NCI-H1105 (cell line): ENCODE measurements at regions not wholly inside any gene's neighbourhood (a gene's known extent, or its start where the extent isn't known, plus 50 kb on each side); places are given as distances from the start of the nearest gene placed in this dataset.

Source experiments
- DNase-seq: peaks from one replicate; lab custom pipeline; 2025; lab: John Stamatoyannopoulos, UW

DNA sequence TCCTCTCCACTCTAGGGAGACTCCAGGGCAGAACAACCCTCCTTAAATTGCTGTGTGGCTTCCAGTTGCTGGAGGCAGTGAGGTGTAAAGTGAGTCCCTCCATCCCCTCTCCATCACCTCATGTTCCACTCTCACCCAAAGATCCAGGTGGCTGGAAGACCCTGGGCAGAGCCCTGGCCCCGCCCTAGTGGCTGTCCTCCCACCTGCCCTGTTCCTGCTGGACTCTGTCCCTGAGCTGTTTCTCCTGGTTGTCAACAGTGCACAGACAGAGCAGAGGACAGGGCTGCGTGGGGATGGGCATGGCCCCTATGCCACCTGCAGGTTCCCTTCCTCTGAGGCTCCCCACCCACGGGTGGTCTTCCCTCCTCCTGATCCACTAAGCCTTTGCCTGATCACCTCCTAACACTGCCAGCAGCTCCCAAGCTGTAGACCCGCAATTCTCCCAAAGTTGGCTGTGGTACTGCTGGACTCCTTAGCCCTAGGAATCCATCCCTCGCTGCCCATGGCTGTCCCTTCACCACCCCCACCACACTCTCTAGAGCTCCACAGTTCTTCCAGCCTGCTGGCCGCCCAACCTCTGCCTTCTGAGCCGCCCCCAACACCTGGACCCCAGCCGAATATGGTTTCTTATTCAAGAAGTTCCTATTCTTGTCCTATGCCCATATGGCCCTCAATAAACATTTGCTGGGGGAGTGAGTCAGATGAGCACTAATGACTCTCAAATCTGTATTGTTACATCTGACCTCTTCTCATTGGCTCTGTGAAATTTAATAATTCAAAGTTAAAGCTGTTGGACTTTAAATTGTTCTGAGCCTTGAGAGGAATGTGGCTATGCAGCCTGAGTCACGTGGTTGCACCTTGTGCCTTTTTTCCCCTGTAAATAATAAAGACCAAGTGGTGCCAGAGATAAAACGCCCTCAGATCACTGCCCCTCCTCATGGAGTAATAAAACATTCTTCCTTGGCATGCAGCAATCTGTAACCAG is 260.0 kb upstream of the HS6ST1 start:
- no peak for DNase-seq

DNA sequence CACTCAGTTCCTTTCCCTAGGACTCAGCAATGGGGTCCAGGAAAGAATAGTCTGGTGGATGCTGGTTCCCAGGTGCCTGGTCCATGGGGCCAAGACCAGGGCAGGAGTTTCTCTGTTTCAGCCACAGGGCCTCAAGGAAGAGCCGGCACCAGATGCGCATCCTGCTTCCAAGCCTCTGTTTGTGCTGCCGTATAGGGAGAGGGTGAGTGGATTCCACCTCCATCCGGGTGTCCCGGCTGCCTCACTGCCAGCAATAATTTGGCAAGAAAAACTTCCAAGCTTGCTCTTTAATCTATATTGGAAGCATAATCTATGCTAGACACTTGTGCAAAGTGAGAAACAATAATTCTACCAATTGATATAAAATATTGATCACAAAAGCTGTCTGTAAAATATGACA is 261.2 kb upstream of the HS6ST1 start:
- no peak for DNase-seq

GRCh38 chr2:128580988-128581848 is 262.6 kb upstream of the HS6ST1 start:
- DNase-seq = no peak

GRCh38 chr2:128581849-128582244 is 263.2 kb upstream of the HS6ST1 start:
- no peak for DNase-seq

DNA sequence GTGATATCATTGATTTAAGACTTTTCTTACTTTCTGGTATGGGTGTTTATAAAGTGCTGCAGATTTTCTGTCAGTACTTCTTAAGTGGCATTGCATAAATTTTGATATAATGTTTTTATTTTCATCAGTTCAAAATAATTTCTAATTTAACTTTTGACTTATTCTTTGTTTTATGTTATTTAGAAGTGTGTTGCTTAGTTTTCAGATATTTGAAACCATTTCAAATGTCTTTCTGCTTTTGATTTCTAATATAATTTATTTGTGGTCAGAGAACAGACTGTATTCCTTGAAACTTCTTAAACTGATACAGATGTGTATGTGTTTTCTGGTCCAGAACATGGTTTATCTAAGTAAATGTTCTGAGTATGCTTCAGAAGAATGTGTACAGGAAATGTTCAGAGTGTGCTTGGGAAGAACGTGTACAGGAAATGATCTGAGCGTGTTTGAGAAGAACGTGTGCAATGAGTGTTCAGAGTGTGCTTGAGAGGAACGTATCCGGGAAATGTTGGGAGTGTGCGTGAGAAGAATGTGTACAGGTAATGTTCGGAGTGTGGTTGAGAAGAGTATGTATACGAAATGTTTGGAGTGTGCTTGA is 265.7 kb upstream of the HS6ST1 start:
- no peak for DNase-seq

DNA sequence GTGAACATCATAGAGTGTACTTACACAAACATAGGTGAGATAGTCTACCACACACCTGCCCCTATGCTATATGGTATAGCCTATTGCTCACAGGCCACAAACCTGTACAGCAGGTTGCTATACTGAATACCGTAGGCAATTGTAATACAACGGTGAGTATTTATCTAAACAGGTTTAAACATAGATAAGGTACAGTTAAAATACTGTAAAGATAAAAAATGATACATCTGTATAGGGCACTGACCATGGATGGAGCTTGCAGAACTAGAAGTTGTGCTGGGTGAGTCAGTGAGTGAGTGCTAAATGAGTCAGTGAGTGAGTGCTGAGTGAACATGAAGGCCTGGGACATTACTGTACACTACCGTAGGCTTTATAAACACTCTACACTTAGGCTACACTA is 267.0 kb upstream of the HS6ST1 start:
- DNase-seq = no peak

- DNase-seq = no peak
Observed at GRCh38 chr2:128589681-128590080, 271.0 kb upstream of the HS6ST1 start.

GRCh38 chr2:128590309-128591021 is 271.8 kb upstream of the HS6ST1 start:
- DNase-seq = no peak

DNA sequence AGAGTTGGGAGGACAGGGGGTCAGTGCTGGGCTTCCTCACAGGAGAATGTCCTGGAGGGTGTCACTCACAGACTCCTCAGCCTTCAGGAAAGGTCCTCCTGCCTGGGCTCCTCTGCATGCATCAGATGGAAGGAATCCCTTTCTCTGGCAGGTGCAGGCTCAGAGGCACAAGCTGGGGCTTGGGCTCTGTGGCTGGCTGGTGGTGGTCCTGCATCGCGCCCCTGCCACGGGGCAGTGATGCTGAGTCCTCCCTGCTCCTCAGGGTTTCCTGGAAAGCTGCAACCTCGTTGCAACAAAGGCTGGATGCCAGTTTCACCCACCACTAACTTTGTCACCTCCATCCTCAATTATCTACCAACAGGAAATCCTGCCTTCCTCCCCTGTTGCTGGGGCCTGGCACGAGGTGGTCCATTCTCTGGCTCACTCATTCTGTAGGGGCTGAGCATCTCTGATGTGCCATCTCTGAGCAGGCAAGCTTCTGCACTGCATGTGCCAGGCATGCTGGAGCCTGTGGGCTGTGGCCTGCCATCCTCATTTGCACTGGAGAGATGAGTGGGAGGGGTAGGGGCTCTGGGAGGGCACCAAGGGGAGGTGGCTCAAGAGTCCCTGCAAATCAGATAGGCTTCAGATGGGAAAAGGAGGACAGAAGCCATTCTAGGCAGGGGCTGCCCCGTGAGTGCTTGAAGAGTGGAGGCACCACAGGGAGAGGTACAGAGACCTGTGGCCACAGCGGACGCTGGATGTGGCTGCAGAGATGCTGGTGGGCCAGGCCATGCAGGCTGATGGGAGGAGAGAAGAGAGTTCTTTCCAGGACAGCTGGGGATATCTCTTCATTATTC is 272.6 kb upstream of the HS6ST1 start:
- DNase-seq = no peak

- DNase-seq = no peak
Observed at GRCh38 chr2:128591861-128592822, 273.5 kb upstream of the HS6ST1 start.

GRCh38 chr2:128593518-128593878 is 274.8 kb upstream of the HS6ST1 start:
- DNase-seq = no peak

DNA sequence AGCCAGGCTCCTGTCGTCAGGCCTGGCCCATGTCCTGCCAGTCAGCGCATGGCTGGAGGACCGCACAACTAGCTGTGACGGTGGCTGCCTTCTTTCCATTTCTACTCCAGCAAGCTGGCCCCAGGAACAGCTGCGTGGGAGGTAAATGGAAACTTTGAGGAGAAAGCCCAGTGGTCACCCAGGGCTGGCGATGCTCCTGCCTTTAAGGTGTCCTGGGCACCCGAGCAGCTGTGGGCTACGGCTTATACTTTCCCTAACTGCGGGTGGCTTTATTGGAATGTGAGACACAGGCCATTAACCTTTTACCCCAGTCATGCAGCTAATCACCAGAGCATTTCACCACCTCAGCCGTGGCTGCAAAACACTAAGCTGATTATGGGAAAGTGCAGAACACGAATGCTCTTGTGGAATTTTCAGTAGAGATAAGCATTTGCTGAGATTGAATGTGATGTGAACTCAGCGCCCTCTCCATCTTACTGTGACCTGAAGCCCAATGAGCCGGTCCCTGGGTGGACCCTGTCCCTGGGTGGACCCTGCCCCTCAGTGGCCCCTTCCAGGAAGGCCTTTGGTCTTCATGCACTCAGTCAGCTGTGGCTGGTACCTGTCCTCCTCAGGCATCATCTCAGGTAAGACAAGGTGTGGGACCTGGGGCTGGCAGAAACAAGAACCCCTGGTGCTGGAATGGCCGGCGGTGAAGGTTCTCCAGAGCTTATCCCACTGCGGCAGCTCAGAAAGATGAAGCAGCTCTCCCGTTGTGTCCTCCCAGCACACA is 275.4 kb upstream of the HS6ST1 start:
- DNase-seq = no peak

DNA sequence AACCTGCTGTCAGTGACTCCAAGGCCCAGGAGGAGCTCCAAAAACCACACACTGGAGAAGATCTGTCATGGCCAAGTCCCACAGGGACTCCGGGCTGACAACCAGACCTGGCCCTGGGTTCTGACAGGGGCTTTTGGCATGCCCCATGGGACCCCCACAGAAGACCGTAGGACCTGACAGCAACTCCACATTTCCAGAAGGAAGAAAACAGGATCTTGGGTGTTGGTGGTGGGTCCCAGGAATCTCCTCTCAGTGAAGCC is 275.9 kb upstream of the HS6ST1 start:
- no peak for DNase-seq

GRCh38 chr2:128594953-128595677 is 276.4 kb upstream of the HS6ST1 start:
- no peak for DNase-seq

GRCh38 chr2:128595763-128596395 is 277.2 kb upstream of the HS6ST1 start:
- DNase-seq = no peak

DNA sequence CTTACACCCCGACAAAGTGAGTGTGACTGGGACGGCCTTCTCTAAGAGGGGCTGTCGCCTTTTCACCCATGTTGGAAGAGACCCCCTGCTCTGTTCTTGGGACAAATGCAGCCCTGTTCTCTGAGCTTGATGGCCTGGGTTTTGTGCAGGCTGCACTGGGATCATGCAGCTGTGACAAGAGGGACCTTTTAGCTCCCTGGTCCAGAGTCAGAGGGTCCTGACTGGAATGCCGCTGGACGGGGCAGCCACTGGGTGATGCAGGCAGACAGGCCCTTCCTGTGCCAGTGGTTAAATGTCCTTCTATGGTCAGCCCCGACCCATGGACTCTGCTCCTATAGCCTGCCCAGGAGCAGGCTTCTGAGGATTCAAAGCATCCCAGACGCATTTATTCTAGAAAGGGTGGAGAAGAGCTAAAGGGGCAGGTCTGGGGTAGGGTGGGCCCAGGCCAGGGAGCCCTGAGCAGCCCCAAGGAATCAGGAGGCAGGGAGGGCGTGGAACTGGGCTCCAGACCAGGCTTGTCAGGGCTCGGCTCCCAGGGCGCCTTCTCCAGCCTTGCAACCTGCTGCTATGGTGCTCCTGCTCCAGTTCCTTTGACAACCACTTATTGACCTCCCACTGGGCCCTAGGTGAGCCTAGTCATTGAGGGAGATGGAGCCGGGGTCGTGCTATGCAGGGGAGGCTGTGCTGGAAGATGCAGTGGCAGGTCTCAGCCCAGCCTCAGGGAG is 277.9 kb upstream of the HS6ST1 start:
- DNase-seq = no peak

DNA sequence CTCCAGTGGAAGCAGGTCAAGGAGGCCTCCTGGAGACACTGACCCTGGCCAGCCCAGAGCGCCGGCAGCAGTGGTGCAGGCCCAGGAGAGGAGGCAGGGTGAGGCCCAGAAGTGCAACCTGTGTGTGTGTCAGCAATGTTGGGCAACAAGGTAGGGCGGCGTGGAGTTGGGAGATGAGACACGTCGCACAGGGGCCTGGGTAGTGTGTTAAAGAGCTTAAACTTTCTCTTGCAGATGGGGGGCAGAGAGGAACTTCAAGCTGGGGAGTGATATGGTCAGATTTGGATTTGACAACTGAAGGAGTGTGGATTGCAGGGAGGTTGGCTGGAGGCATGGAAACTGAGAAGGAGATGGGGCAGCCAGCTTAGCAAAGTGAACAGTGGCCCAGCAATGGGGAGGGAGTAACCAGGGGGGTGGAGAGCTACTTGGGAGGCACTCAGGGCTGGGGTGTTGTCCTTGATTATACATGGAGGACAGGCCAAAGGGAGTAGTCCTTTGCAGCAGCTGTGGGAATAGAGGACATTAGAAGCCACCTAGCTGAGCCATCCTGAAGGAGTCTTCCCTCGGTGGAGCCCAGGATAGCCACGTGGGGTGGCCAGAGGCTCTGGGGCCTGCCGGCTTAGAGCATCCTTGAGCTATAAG is 278.6 kb upstream of the HS6ST1 start:
- DNase-seq = no peak
